A673 (cell line): ENCODE measurements at regions not wholly inside any gene's neighbourhood (a gene's known extent, or its start where the extent isn't known, plus 50 kb on each side); places are given as distances from the start of the nearest gene placed in this dataset.

Source experiments
- BruUV-seq: library from RNA; stranded (reverse); fragments of 400-500 nt; replicated peaks from 2 replicates; lab custom pipeline; 2021; lab: Mats Ljungman, UMichigan
- CTCF ChIA-PET: fragments of 300-600 bp; sonication (Branson Sonifier 250); formaldehyde crosslinking; loops from one replicate; lab custom pipeline; 2022; ENCODE audit warnings: antibody characterized with exemption; lab: Charles Lee
- POLR2A ChIA-PET: fragments of 300-600 bp; sonication (Branson Sonifier 250); formaldehyde crosslinking; loops from one replicate; lab custom pipeline; 2022; ENCODE audit warnings: antibody characterized with exemption; ENCODE audit not compliant: low non-redundant PET; lab: Charles Lee
- DNase-seq: peaks from one replicate; pipeline ENCODE4 v3.0.0-alpha.2; 2015; ENCODE audit warnings: low spot score
- H3K27ac ChIP-seq: fragments of 200-600 bp; sonication (generic); 2 replicates; pipeline ENCODE4 v1.5.1; 2016; ENCODE audit warnings: mixed run types, low read depth, mild to moderate bottlenecking, mixed read lengths, antibody characterized with exemption, low read length; ENCODE audit not compliant: poor library complexity, severe bottlenecking
- H3K27me3 ChIP-seq: fragments of 200-600 bp; sonication (generic); replicated peaks from 2 replicates; pipeline ENCODE4 v1.6.1; 2017; ENCODE audit warnings: mixed run types, low read depth, mild to moderate bottlenecking, mixed read lengths, antibody characterized with exemption, low read length; ENCODE audit not compliant: insufficient read depth, poor library complexity
- H3K36me3 ChIP-seq: fragments of 200-600 bp; sonication (generic); 2 replicates; pipeline ENCODE4 v1.6.1; 2016; ENCODE audit warnings: mixed run types, mild to moderate bottlenecking, mixed read lengths, antibody characterized with exemption, low read length; ENCODE audit not compliant: insufficient read depth, poor library complexity, severe bottlenecking
- H3K4me1 ChIP-seq: fragments of 200-600 bp; sonication (generic); 2 replicates; pipeline ENCODE4 v1.6.1; 2017; ENCODE audit warnings: mixed run types, mild to moderate bottlenecking, mixed read lengths, antibody characterized with exemption, low read length; ENCODE audit not compliant: insufficient read depth, poor library complexity, severe bottlenecking
- H3K4me3 ChIP-seq: fragments of 200-600 bp; sonication (generic); 2 replicates; pipeline ENCODE4 v1.5.1; 2016; ENCODE audit warnings: low read depth, mixed run types, mild to moderate bottlenecking, mixed read lengths, low read length; ENCODE audit not compliant: poor library complexity, severe bottlenecking
- H3K9me3 ChIP-seq: fragments of 200-600 bp; sonication (generic); 2 replicates; pipeline ENCODE4 v1.6.1; 2016; ENCODE audit warnings: mixed run types, low read depth, mild to moderate bottlenecking, mixed read lengths, antibody characterized with exemption, low read length; ENCODE audit not compliant: poor library complexity, severe bottlenecking
- EZH2 ChIP-seq: fragments of 200-600 bp; sonication (generic); IDR thresholded peaks from 2 replicates; pipeline ENCODE4 v1.6.1; 2017; ENCODE audit warnings: borderline replicate concordance, low read depth, mild to moderate bottlenecking, mixed read lengths, antibody characterized with exemption, low read length; ENCODE audit not compliant: poor library complexity, severe bottlenecking
- intact Hi-C: fragments of 100-400 bp; cut with micrococcal nuclease; formaldehyde crosslinking; loops from one replicate; pipeline ENCODE4 v1.10.0; 2022; ENCODE audit not compliant: unreplicated experiment
- TF ChIP-seq, protein P1 (sequence below): fragments of 300-800, 200-600 bp; sonication (generic); conservative IDR thresholded peaks from 2 replicates; pipeline ENCODE4 v1.5.1; 2017; ENCODE audit warnings: low read depth, mild to moderate bottlenecking, antibody characterized with exemption, low read length, moderate library complexity, mixed read lengths

DNA sequence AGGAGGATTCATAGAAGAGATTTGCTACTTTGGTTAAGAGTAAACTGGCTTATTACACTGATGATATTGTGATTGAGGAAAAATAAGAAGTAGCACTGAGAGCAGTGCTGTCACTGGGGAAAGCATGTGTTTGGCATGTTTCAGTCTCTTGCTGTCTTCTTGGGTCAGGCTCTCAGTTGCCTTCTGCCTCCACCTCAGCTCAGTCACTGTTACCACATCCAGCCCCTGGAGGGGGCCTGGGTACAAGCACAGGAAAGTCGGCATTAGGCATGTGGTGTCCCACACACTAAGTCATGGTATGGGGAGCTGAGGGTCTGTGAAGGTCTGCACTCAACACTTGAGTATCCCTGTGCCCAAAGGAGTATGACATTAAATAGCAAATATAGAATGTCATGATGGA, 958.3 kb upstream of the CDH9 start:
- Histone ChIP-seq H3K36me3 (no peaks in the 10 kb centered on the region), H3K27ac (no peak overlapping the region), H3K4me3 (no peak overlapping the region), H3K4me1 (no peaks in the 10 kb centered on the region), H3K27me3 (no peaks in the 10 kb centered on the region), H3K9me3 (peaks cover 4% of the 10 kb centered on the region)
- BruUV-seq = no TSS peak
- DNase-seq = no peak
- ChIA-PET CTCF (no interaction called here), POLR2A (no interaction called here)
- TF ChIP-seq, protein P1, sequence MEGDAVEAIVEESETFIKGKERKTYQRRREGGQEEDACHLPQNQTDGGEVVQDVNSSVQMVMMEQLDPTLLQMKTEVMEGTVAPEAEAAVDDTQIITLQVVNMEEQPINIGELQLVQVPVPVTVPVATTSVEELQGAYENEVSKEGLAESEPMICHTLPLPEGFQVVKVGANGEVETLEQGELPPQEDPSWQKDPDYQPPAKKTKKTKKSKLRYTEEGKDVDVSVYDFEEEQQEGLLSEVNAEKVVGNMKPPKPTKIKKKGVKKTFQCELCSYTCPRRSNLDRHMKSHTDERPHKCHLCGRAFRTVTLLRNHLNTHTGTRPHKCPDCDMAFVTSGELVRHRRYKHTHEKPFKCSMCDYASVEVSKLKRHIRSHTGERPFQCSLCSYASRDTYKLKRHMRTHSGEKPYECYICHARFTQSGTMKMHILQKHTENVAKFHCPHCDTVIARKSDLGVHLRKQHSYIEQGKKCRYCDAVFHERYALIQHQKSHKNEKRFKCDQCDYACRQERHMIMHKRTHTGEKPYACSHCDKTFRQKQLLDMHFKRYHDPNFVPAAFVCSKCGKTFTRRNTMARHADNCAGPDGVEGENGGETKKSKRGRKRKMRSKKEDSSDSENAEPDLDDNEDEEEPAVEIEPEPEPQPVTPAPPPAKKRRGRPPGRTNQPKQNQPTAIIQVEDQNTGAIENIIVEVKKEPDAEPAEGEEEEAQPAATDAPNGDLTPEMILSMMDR = no peak
- no peak for TF ChIP-seq EZH2
- intact Hi-C loops = no loop called here

DNA sequence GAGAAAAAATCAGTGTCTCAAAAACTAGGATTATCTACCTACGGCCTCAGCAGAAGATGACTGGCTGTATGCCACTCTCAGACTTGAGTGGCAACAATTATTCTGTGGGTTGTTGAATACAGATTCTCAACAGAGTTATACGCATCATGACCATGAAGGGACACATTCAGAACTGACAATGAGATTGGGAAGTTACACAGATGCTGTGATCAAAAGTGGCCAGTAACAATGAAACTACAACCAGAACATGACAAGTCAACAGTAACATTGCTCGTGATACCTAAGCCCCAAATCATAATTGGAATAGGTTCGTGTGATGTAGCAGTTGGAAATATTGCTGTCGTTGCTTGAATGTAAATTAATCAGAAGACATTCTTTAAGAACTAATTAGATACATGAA, 957.5 kb upstream of the CDH9 start:
- TF ChIP-seq, protein P1 = no peak
- TF ChIP-seq EZH2 = no peak
- no TSS peak for BruUV-seq
- Histone ChIP-seq H3K27me3 (no peaks in the 10 kb centered on the region), H3K27ac (no peak overlapping the region), H3K9me3 (peaks cover 4% of the 10 kb centered on the region), H3K4me1 (no peaks in the 10 kb centered on the region), H3K36me3 (no peaks in the 10 kb centered on the region), H3K4me3 (no peak overlapping the region)
- intact Hi-C loops = no loop called here
- ChIA-PET POLR2A (no interaction called here), CTCF (no interaction called here)
- no peak for DNase-seq

DNA sequence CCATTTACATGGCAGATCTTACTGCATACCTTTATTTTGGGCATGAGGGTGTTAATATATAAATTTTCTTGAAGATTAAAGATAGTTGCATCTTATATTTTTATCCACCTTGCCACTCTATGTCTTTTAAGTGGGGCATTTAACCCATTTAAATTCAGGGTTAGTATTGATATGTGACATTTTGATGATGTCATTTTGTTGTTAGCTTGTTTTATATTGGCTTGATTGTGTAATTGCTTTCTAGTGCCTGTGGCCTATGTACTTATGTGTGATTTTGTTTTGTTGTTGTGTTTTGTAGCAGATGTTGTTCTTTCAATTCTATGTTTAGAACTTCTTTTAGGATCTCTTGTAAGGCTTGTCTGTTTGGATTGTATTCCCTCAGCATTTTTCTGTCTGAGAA, 939.9 kb upstream of the CDH9 start:
- no peaks in the 10 kb centered on the region for H3K36me3 ChIP-seq
- DNase-seq = no peak
- no peak for TF ChIP-seq EZH2
- TF ChIP-seq, protein P1 = no peak
- intact Hi-C loops = no loop called here
- POLR2A ChIA-PET = no interaction called here
- no TSS peak for BruUV-seq
- no peak overlapping the region for H3K27ac ChIP-seq
- H3K4me3 ChIP-seq = no peak overlapping the region
- no peaks in the 10 kb centered on the region for H3K4me1 ChIP-seq
- H3K27me3 ChIP-seq = no peaks in the 10 kb centered on the region
- no peaks in the 10 kb centered on the region for H3K9me3 ChIP-seq
- CTCF ChIA-PET = no interaction called here
